HG03159 (cell line): ENCODE measurements at regions not wholly inside any gene's neighbourhood (a gene's known extent, or its start where the extent isn't known, plus 50 kb on each side); places are given as distances from the start of the nearest gene placed in this dataset.

ENCODE experiments used
- ATAC-seq: cut with Tn5 transposase; IDR thresholded peaks from one replicate; pipeline ENCODE4 v1.9.1; 2021; ENCODE audit warnings: mild to moderate bottlenecking, moderate library complexity; ENCODE audit not compliant: unreplicated experiment

DNA sequence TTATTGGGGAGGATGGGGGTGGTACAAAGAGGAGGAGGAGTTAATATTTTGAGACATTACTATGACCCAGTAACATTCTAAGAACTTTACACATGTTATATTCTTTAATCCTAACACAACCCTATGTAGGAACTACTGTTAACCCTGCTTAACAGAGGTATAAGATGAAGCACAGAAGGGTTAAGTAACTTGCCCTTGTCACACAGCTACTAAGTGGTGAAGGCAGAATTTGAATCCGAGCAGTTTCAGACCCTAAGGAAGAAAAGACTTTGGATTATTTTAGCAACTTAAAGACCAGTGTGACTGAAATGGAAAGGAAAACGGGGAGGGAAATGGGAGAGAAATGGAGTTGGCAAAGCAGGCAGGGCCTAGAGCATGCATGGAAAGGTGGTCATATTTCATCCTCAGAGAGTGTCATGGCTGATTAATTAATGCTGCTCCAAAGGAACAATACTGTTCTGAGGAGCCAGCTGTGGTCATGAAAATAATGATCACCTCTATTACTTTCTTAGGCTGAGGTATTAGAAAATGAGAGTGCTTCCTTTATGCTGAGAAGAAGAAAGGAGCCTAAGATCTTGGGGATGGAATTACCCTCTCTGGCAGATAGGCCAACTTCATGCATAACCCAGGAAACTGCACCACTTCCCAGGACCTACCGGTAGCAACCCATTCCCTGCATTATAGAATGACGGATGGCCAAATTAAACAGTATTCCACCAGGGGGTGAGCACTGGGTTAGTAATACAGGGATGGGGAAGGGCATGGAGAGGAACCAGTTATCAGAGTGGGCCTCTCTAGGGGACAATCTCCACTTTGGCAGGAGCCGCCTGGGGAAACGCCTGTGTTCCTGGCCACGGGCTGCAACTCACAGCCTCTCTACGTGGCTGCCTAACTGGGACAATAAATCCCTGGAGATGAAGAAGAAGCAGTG is 50.1 kb upstream of the TNFAIP3 start:
- no peak for ATAC-seq
